ENCODE measurements at regions not wholly inside any gene's neighbourhood (a gene's known extent, or its start where the extent isn't known, plus 50 kb on each side); places are given as distances from the start of the nearest gene placed in this dataset.
"Not testable (repeated sequence)": the region's sequence is repeated elsewhere in the genome, so short reads cannot be mapped to it uniquely, and the experiment has no call there.

- DNase-seq (ENCODE audit: low spot score in 2 of 2) (no peak), ATAC-seq (no peak)
- Mint-ChIP-seq H3K9me3 (peaks cover 28% of the 10 kb centered on the region), H3K4me3 (no peak overlapping the region), H3K27ac (no peak overlapping the region), H3K4me1 (no peaks in the 10 kb centered on the region), H3K36me3 (no peaks in the 10 kb centered on the region)
These were observed 268.3 kb downstream of the POM121L12 start for GRCh38 chr7:53303781-53304180.

- no peak for ATAC-seq
- Mint-ChIP-seq H3K4me1 (no peaks in the 10 kb centered on the region), H3K27ac (no peak overlapping the region), H3K36me3 (no peaks in the 10 kb centered on the region), H3K9me3 (peaks cover 43% of the 10 kb centered on the region), H3K4me3 (no peak overlapping the region)
- no peak for DNase-seq (ENCODE audit: low spot score in 2 of 2)
These were observed 271.4 kb downstream of the POM121L12 start for GRCh38 chr7:53306846-53307245.

DNA sequence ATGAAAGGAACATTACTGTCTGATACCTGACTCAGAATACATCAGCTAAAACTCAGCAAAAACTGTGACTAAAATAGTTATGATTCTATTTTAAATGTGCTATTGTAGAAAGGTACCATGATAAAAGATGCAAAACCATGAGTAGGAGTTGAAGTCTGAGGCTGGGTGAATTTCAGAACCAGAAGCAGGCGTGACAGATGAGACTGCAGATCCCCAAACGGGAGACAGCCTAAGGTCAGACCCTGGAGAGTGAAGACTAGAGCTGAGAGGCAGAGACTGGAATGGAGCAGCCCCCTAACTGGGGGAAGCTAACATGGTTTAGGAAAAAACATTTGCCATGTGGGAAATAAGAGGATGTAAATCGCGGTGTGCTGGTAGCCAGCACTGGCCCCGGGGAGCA lies 275.8 kb downstream of the POM121L12 start:
- Mint-ChIP-seq H3K27ac (no peak overlapping the region), H3K9me3 (peaks cover 34% of the 10 kb centered on the region), H3K4me1 (no peaks in the 10 kb centered on the region), H3K4me3 (no peak overlapping the region), H3K36me3 (no peaks in the 10 kb centered on the region)
- DNase-seq (ENCODE audit: low spot score in 2 of 2), result no peak
- ATAC-seq, result no peak

- Mint-ChIP-seq H3K27ac (no peak overlapping the region), H3K36me3 (no peaks in the 10 kb centered on the region), H3K4me1 (no peaks in the 10 kb centered on the region), H3K9me3 (peaks cover 20% of the 10 kb centered on the region), H3K4me3 (no peak overlapping the region)
- ATAC-seq (no peak), DNase-seq (ENCODE audit: low spot score in 2 of 2) (no peak)
These were observed 280.5 kb downstream of the POM121L12 start for GRCh38 chr7:53315981-53316380.

DNA sequence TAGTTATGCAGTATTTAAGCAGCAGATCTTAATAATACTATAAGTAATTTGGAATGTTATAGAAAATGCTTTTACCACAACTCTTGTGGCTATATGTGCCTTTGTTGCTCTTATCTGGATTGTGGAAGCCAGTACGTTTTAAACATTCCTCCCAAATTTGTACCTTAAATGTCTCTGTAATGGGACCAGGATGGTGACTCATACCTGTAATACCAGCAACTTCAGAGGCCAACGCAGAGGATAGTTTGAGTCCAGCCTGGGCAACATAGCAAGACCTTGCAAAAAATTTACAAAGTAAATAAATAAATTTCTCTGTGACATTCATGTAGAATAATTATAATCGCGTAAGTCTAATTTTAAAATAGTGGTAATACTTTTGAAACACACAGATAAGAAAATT lies 283.1 kb downstream of the POM121L12 start:
- H3K27ac Mint-ChIP-seq, result no peak overlapping the region
- ATAC-seq (no peak), DNase-seq (ENCODE audit: low spot score in 2 of 2) (no peak)
- no peaks in the 10 kb centered on the region for H3K4me1 Mint-ChIP-seq
- H3K36me3 Mint-ChIP-seq, result no peaks in the 10 kb centered on the region
- peaks cover 16% of the 10 kb centered on the region for H3K9me3 Mint-ChIP-seq
- no peak overlapping the region for H3K4me3 Mint-ChIP-seq

DNA sequence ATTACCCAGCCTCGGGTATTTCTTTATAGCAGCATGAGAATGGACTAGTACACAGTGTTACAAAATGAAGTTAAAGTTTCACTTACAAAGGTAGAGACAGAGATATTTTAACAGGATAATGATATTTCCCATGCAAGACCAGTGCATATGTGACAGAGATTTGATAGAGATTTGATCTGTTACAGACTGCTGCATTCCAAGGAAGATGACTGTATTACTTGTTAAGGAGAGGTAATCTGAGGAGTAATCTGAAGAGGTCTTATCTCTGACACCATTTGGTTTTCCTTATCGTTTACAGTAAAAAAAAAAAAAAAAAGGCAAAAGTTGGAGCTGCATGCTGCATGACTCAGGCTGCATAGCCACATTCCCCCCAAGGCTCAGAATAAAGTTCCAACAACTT lies 289.6 kb downstream of the POM121L12 start:
- Mint-ChIP-seq H3K27ac (no peak overlapping the region), H3K9me3 (peaks cover 8% of the 10 kb centered on the region), H3K36me3 (no peaks in the 10 kb centered on the region), H3K4me1 (no peaks in the 10 kb centered on the region), H3K4me3 (no peak overlapping the region)
- ATAC-seq (no peak), DNase-seq (ENCODE audit: low spot score in 2 of 2) (no peak)

DNA sequence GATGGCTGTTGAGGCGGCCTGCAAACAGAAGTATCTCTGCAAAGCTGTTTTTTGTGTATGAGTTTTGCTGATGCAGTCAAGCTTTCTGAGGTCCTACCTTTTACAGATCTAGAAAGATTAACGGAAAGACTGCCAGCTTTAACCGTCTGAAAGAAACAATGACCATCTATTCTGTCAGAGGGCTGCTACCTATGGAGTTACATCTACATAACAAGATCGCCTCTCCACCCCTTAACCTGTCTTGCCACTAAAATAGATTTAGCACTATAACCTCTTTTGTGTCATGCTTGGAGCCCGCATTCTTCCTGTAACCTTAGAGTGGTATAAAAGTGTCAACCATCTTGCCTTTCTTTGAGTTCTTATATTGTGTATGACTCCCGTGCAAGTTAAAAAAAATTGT lies 291.2 kb downstream of the POM121L12 start:
- no peak for ATAC-seq
- no peaks in the 10 kb centered on the region for H3K4me1 Mint-ChIP-seq
- DNase-seq (ENCODE audit: low spot score in 2 of 2), result no peak
- H3K4me3 Mint-ChIP-seq, result no peak overlapping the region
- H3K36me3 Mint-ChIP-seq, result no peaks in the 10 kb centered on the region
- no peak overlapping the region for H3K27ac Mint-ChIP-seq
- peaks cover 6% of the 10 kb centered on the region for H3K9me3 Mint-ChIP-seq

DNA sequence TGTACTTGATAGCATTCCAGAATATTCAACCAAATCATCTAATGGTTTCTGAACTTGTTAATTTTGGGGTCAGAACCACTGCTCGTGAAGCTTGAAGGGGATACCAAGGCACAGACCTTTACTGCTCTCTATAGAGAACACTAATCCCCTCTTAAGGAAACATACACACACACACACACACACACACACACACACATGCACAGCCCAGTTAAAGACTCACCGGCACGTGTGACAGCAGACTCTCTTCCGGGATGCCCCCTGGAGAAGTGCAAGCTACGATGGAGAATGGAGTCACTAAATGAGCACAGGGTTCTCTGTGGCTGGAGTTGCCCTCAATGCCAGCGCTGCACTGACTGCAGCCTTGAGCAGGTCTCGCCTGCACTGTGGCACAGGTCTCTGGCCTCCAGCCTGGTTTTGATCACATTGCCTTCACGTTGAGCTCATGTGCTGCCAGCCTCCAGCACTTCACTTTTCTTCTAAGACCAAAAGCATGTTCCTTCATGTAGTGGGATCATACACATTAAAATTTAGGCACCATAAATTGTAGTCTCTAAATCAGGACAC lies 300.8 kb downstream of the POM121L12 start:
- H3K9me3 Mint-ChIP-seq, result peaks cover 6% of the 10 kb centered on the region
- no peaks in the 10 kb centered on the region for H3K36me3 Mint-ChIP-seq
- DNase-seq (ENCODE audit: low spot score in 2 of 2), result no peak
- no peaks in the 10 kb centered on the region for H3K4me1 Mint-ChIP-seq
- no peak for ATAC-seq
- no peak overlapping the region for H3K4me3 Mint-ChIP-seq
- no peak overlapping the region for H3K27ac Mint-ChIP-seq

GRCh38 chr7:53340220-53340619 lies 304.8 kb downstream of the POM121L12 start:
- Mint-ChIP-seq H3K4me1 (no peaks in the 10 kb centered on the region), H3K4me3 (no peak overlapping the region), H3K9me3 (peaks cover 15% of the 10 kb centered on the region), H3K36me3 (no peaks in the 10 kb centered on the region), H3K27ac (no peak overlapping the region)
- ATAC-seq (no peak), DNase-seq (ENCODE audit: low spot score in 2 of 2) (no peak)

DNA sequence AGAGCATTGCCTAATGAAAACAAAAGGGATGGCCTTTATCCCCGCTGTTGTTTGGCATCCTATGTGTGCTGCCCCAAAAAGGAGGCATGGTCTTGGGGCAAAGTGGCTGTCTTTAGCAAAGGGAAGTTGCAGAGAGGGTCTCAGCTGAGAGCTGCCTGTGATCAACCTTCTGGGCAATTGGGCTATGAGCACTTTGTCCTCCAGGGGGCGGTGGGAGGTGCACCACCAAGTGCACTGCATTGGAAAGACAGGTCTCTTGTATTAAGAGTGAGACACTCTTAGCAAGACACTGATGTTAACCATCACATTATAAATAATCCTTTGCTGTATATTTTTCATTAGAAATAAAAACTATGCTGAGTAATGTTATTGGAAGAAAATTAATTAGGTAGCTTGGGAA lies 314.8 kb downstream of the POM121L12 start:
- Mint-ChIP-seq H3K27ac (no peak overlapping the region), H3K9me3 (peaks cover 15% of the 10 kb centered on the region), H3K36me3 (no peaks in the 10 kb centered on the region), H3K4me1 (no peaks in the 10 kb centered on the region), H3K4me3 (no peak overlapping the region)
- DNase-seq (ENCODE audit: low spot score in 2 of 2) (no peak), ATAC-seq (no peak)

GRCh38 chr7:53351681-53352080 lies 316.2 kb downstream of the POM121L12 start:
- ATAC-seq, result no peak
- Mint-ChIP-seq H3K36me3 (no peaks in the 10 kb centered on the region), H3K4me3 (no peak overlapping the region), H3K4me1 (no peaks in the 10 kb centered on the region), H3K27ac (no peak overlapping the region), H3K9me3 (peaks cover 21% of the 10 kb centered on the region)
- DNase-seq (ENCODE audit: low spot score in 2 of 2), result no peak

DNA sequence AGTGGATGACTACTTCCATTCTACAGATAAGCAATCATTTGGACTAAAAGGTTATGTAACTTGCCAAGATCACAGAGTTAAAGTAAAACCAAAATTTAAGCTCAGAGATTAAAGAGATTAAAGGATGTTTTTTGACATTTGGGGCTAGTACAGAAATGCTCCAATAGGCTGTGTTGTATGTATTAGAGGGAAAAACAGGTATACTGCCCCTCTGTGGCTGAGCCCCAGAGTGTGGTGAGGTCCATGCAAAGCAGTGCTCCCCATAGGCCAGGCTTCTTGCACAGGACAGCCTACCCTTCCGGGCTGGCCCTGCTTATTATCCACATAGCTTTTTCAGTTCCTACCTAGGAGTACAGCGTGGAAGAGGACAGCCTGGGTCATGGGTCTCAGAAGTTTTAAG lies 322.8 kb downstream of the POM121L12 start:
- ATAC-seq (no peak), DNase-seq (ENCODE audit: low spot score in 2 of 2) (no peak)
- Mint-ChIP-seq H3K4me3 (no peak overlapping the region), H3K4me1 (no peaks in the 10 kb centered on the region), H3K9me3 (peaks cover 26% of the 10 kb centered on the region), H3K27ac (no peak overlapping the region), H3K36me3 (no peaks in the 10 kb centered on the region)

DNA sequence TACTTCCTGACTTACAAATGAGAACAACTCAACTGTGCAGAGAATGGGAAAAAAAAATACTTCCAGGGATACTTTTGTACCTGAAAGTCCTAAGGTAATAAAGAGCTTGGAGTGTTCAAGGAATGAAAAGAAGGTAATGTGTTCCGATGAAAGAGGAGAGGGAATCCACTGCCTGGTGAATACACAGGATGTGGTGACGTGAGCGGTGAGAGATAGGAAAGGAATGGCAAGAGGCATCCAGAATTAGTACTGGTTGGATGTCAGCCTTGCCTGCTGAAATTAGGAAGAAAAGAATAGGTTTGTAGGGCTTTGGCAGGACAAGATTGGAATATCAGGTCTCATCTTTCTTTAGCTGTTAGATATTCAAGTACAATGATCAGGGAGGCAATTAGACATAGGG lies 347.7 kb downstream of the POM121L12 start:
- H3K9me3 Mint-ChIP-seq, result peaks cover 12% of the 10 kb centered on the region
- no peak overlapping the region for H3K27ac Mint-ChIP-seq
- H3K4me3 Mint-ChIP-seq, result no peak overlapping the region
- no peak for DNase-seq (ENCODE audit: low spot score in 2 of 2)
- ATAC-seq, result no peak
- H3K4me1 Mint-ChIP-seq, result no peaks in the 10 kb centered on the region
- no peaks in the 10 kb centered on the region for H3K36me3 Mint-ChIP-seq

DNA sequence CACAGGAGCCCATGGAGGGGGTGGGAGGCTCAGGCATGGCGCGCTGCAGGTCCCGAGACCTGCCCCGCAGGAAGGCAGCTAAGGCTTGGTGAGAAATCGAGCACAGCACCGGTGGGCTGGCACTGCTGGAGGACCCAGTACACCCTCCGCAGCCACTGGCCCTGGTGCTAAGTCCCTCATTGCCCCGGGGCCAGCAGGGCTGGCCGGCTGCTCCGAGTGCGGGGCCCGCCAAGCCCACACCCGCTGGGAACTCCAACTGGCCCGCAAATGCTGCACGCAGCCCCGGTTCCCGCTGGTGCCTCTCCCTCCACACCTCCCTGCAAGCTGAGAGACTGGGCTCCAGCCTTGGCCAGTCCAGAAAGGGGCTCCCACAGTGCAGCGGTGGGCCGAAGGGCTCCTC lies 349.8 kb downstream of the POM121L12 start:
- peaks cover 11% of the 10 kb centered on the region for H3K9me3 Mint-ChIP-seq
- not testable (repeated sequence) for H3K36me3 Mint-ChIP-seq; ATAC-seq; DNase-seq (ENCODE audit: low spot score in 2 of 2); H3K4me1 Mint-ChIP-seq; H3K4me3 Mint-ChIP-seq; H3K27ac Mint-ChIP-seq

DNA sequence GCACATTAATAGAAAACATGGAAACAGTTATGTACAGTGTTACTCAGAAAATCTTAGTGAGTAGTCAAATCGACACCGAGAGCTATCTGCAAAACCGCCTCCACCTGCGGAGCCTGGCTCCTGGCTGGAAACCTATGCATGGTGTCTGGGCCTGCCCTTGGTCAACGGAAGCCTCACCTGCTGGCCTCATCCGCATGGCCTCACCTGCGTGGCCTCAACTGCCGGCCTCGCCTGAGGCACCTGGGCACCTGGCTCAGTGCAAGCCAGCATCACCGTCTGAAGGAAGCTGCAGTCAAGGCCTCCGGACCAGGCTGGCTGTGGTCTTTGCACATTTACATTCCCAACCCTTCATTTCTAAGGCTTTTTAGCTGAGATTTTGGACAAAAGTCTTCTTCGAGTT lies 352.1 kb downstream of the POM121L12 start:
- ATAC-seq (no peak), DNase-seq (ENCODE audit: low spot score in 2 of 2) (no peak)
- peaks cover 11% of the 10 kb centered on the region for H3K9me3 Mint-ChIP-seq
- H3K36me3 Mint-ChIP-seq, result no peaks in the 10 kb centered on the region
- H3K27ac Mint-ChIP-seq, result no peak overlapping the region
- H3K4me1 Mint-ChIP-seq, result no peaks in the 10 kb centered on the region
- no peak overlapping the region for H3K4me3 Mint-ChIP-seq

GRCh38 chr7:53397911-53398310 lies 362.5 kb downstream of the POM121L12 start:
- Mint-ChIP-seq H3K4me3 (no peak overlapping the region), H3K9me3 (peaks cover 11% of the 10 kb centered on the region), H3K27ac (no peak overlapping the region), H3K4me1 (no peaks in the 10 kb centered on the region), H3K36me3 (no peaks in the 10 kb centered on the region)
- DNase-seq (ENCODE audit: low spot score in 2 of 2) (no peak), ATAC-seq (no peak)

DNA sequence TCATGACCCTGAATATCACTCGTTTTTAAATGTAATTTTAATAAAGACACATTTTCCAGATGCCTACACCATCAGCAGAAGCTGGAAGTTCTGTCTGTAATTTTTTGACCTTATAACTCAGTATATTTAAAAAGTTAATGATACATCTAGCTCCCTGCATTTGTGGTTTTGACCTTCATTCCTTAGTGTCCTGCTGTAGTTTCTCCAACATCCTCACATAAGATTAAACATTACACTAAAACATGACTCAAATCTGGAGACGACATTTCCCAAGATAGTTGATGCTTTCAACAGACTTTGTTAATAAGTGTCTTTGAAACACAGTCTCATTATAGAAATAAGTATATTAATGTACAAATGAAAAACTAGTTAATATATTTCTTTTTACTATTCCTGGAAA lies 363.1 kb downstream of the POM121L12 start:
- no peak for ATAC-seq
- Mint-ChIP-seq H3K4me1 (no peaks in the 10 kb centered on the region), H3K36me3 (no peaks in the 10 kb centered on the region), H3K4me3 (no peak overlapping the region), H3K9me3 (peaks cover 11% of the 10 kb centered on the region), H3K27ac (no peak overlapping the region)
- DNase-seq (ENCODE audit: low spot score in 2 of 2), result no peak
